Gastrocnemius medialis (tissue), 4 donors: ENCODE measurements at regions not wholly inside any gene's neighbourhood (a gene's known extent, or its start where the extent isn't known, plus 50 kb on each side); places are given as distances from the start of the nearest gene placed in this dataset.

Experiments used
- POLR2A ChIP-seq, 2 donors: fragments of 450-650 bp; IDR thresholded peaks; one replicate each; pipeline ENCODE4 v1.6.1; 2017; ENCODE audit warnings: antibody characterized with exemption in 2 of 2, mild to moderate bottlenecking in 2 of 2, moderate library complexity in 2 of 2
- TF ChIP-seq, protein P1 (sequence below), 5 experiments: fragments of 450-650 bp in 3 of 5; fragments of 200-600 bp in 2 of 5; sonication (generic) in 2 of 5; IDR thresholded peaks in 4 of 5; conservative IDR thresholded peaks in 1 of 5; 1 replicate in 4 of 5; 2 replicates in 1 of 5; pipeline ENCODE4 v1.5.1; 2016 to 2019; ENCODE audit warnings: antibody characterized with exemption in 5 of 5, mild to moderate bottlenecking in 3 of 5, moderate library complexity in 3 of 5

DNA sequence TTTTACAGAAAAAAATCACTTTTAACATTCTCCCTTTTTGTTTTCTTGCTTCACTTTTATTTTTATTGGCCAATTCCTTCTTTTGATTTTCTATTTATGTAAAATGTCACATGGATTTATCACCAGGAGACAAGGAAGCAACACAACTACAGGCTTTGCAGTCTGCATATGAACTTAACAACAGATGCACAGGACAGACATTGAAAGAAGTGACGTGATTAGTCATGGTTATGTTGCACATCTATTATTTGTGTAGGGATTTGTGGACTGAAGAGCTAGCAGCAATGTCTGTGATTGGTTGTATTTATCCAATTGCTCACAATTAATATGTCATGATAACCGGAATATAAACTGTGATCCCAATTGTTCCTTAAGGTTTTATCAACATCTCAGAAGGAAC is 147.8 kb upstream of the KLF3 start:
- TF ChIP-seq, protein P1, sequence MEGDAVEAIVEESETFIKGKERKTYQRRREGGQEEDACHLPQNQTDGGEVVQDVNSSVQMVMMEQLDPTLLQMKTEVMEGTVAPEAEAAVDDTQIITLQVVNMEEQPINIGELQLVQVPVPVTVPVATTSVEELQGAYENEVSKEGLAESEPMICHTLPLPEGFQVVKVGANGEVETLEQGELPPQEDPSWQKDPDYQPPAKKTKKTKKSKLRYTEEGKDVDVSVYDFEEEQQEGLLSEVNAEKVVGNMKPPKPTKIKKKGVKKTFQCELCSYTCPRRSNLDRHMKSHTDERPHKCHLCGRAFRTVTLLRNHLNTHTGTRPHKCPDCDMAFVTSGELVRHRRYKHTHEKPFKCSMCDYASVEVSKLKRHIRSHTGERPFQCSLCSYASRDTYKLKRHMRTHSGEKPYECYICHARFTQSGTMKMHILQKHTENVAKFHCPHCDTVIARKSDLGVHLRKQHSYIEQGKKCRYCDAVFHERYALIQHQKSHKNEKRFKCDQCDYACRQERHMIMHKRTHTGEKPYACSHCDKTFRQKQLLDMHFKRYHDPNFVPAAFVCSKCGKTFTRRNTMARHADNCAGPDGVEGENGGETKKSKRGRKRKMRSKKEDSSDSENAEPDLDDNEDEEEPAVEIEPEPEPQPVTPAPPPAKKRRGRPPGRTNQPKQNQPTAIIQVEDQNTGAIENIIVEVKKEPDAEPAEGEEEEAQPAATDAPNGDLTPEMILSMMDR (IDR thresholded peaks at IDR 0.05 in 4 of 5, conservative IDR thresholded peaks at IDR 0.05 in 1 of 5): no peak
- no peak for TF ChIP-seq POLR2A (IDR thresholded peaks at IDR 0.05)
